ENCODE measurements at regions not wholly inside any gene's neighbourhood (a gene's known extent, or its start where the extent isn't known, plus 50 kb on each side); places are given as distances from the start of the nearest gene placed in this dataset.
A peak's percentile ranks its signal among the peaks of the same experiment; 100 is the strongest.

GRCh38 chr2:237231593-237231992, 145.9 kb downstream of the COPS8 start:
- CTCF ChIA-PET, result interaction anchor here (0.8 kb wide), 1 partner anchor 178 kb away, joined by 3 read pairs; no protein-coding TSS in a partner anchor
- TF ChIP-seq TFCP2L1 (CRISPR knock-in tag; IDR thresholded peaks at IDR 0.05) (no peak), HDAC2 (IDR thresholded peaks at IDR 0.05) (no peak), GATA3 (IDR thresholded peaks at IDR 0.05; ENCODE audit: borderline replicate concordance) (no peak), CBX8 (IDR thresholded peaks at IDR 0.05) (no peak), ZFP36 (IDR thresholded peaks at IDR 0.05; ENCODE audit: borderline replicate concordance, partially characterized antibody) (no peak)
- Histone ChIP-seq H3K4me3 (no peak overlapping the region), H3K4me1 (peaks cover 35% of the 10 kb centered on the region), H3K9me3 (no peaks in the 10 kb centered on the region), H3K4me2 (no peak overlapping the region), H3K27ac (peak overlapping the region in 1 of 2 experiments; percentile 48; a peak in 1 of 6 replicates)
- WGBS (ENCODE audit: missing lambda C conversion rate), result 71% methylated on average over 9 of the region's 9 CpGs
- ATAC-seq (no peak), FAIRE-seq (no peak), DNase-seq (ENCODE audit: low read depth in 1 of 2, low spot score in 1 of 2) (no peak)
- POLR2A ChIA-PET, result no interaction called here

- TF ChIP-seq E2F6 (IDR thresholded peaks at IDR 0.05; ENCODE audit: borderline replicate concordance, low read depth), result no peak
- TF ChIP-seq ZNF302 (CRISPR knock-in tag; IDR thresholded peaks at IDR 0.05), result no peak
- TF ChIP-seq HOXA7 (CRISPR knock-in tag; IDR thresholded peaks at IDR 0.05), result no peak
- no peak for TF ChIP-seq CBX2 (IDR thresholded peaks at IDR 0.05; ENCODE audit: borderline replicate concordance, low read depth)
- no peak for TF ChIP-seq SMC3 (IDR thresholded peaks at IDR 0.05)
- TF ChIP-seq GATA3 (IDR thresholded peaks at IDR 0.05; ENCODE audit: borderline replicate concordance), result no peak
- TF ChIP-seq MYC (IDR thresholded peaks at IDR 0.05; ENCODE audit: borderline replicate concordance, low read length), result no peak
- TF ChIP-seq RCOR1 (IDR thresholded peaks at IDR 0.05; ENCODE audit: low read depth, low read length), result no peak
- TF ChIP-seq HOXB5 (CRISPR knock-in tag; IDR thresholded peaks at IDR 0.05), result no peak
- TF ChIP-seq CHD2 (IDR thresholded peaks at IDR 0.05; ENCODE audit: low read length, partially characterized antibody), result no peak
- no peak for TF ChIP-seq CEBPB (IDR thresholded peaks at IDR 0.05)
- TF ChIP-seq EHF (CRISPR knock-in tag; IDR thresholded peaks at IDR 0.05), result no peak
- no peak for TF ChIP-seq RAD21 (conservative IDR thresholded peaks at IDR 0.05 in 1 of 2, IDR thresholded peaks at IDR 0.05 in 1 of 2)
- TF ChIP-seq RARB (CRISPR knock-in tag; IDR thresholded peaks at IDR 0.05), result no peak
- TF ChIP-seq NR3C1 (IDR thresholded peaks at IDR 0.05), result no peak
- no peak for TF ChIP-seq POLR2AphosphoS2 (conservative IDR thresholded peaks at IDR 0.05; ENCODE audit: low read length)
- Histone ChIP-seq H3K4me2 (no peak overlapping the region), H3K4me1 (peaks cover 29% of the 10 kb centered on the region), H3K4me3 (no peak overlapping the region), H3K27ac (peak overlapping the region in 1 of 2 experiments; percentile 48; a peak in 1 of 6 replicates), H3K9me3 (no peaks in the 10 kb centered on the region)
- DNase-seq (ENCODE audit: low read depth in 1 of 2, low spot score in 1 of 2) (no peak), ATAC-seq (no peak), FAIRE-seq (no peak)
- ChIA-PET POLR2A (no interaction called here), CTCF (no interaction called here)
Observed at GRCh38 chr2:237232166-237232565, 146.5 kb downstream of the COPS8 start.

- ChIA-PET POLR2A (no interaction called here), CTCF (interaction anchor here (0.6 to 2.2 kb wide), 3 partner anchors 9 to 117 kb away, joined by 3 to 5 read pairs (median 5); no protein-coding TSS in a partner anchor)
- no peak for DNase-seq (ENCODE audit: low read depth in 1 of 2, low spot score in 1 of 2)
- no peak for TF ChIP-seq ATOH8 (CRISPR knock-in tag; IDR thresholded peaks at IDR 0.05; ENCODE audit: low read depth)
- no peak for TF ChIP-seq HOXB5 (CRISPR knock-in tag; IDR thresholded peaks at IDR 0.05)
- no peak for TF ChIP-seq MAX (IDR thresholded peaks at IDR 0.05)
- TF ChIP-seq KDM1A (IDR thresholded peaks at IDR 0.05; ENCODE audit: low read depth), result no peak
- no peak for TF ChIP-seq BCL3 (IDR thresholded peaks at IDR 0.05)
- WGBS (ENCODE audit: missing lambda C conversion rate), result 76% methylated on average over 2 of the region's 2 CpGs
- no peak for FAIRE-seq
- no peak overlapping the region for H3K4me3 ChIP-seq
- H3K27ac ChIP-seq, result peak overlapping the region; percentile 21 to 37; a peak in 2 of 6 replicates
- ATAC-seq, result no peak
- no peaks in the 10 kb centered on the region for H3K9me3 ChIP-seq
- H3K4me2 ChIP-seq, result no peak overlapping the region
- H3K4me1 ChIP-seq, result peaks cover 16% of the 10 kb centered on the region; the same call in 2 of the 3 replicates
Observed at GRCh38 chr2:237234268-237234667, 148.6 kb downstream of the COPS8 start.

Data from A549 (cell line).